Chondrocyte (in vitro differentiated cells): ENCODE measurements at regions not wholly inside any gene's neighbourhood (a gene's known extent, or its start where the extent isn't known, plus 50 kb on each side); places are given as distances from the start of the nearest gene placed in this dataset.

ENCODE experiments used
- DNase-seq: peaks from one replicate; pipeline ENCODE4 v3.0.0; 2021; ENCODE audit warnings: mixed read lengths, low spot score
- H3K27ac Mint-ChIP-seq: one replicate; pipeline ENCODE4 v1.8.0; 2021; ENCODE audit warnings: mild to moderate bottlenecking, moderate library complexity, mixed read lengths; ENCODE audit not compliant: unreplicated experiment
- H3K27me3 Mint-ChIP-seq: 2 replicates; pipeline ENCODE4 v1.8.0; 2021; ENCODE audit warnings: low read depth, mixed read lengths
- H3K36me3 Mint-ChIP-seq: 2 replicates; pipeline ENCODE4 v1.8.0; 2021; ENCODE audit warnings: low read depth, mixed read lengths
- H3K4me1 Mint-ChIP-seq: 2 replicates; pipeline ENCODE4 v1.8.0; 2021; ENCODE audit warnings: low read depth, mild to moderate bottlenecking, mixed read lengths
- H3K4me3 Mint-ChIP-seq: one replicate; pipeline ENCODE4 v1.8.0; 2021; ENCODE audit warnings: mild to moderate bottlenecking, moderate library complexity, mixed read lengths; ENCODE audit not compliant: unreplicated experiment
- H3K9me3 Mint-ChIP-seq: 2 replicates; pipeline ENCODE4 v1.8.0; 2021; ENCODE audit warnings: low read depth, mixed read lengths
- CTCF ChIP-seq: fragments of 200-600 bp; sonication (generic); IDR thresholded peaks from 2 replicates; pipeline ENCODE4 v1.5.0; 2021; ENCODE audit warnings: antibody characterized with exemption, mild to moderate bottlenecking, moderate library complexity

GRCh38 chr2:16396171-16396570 lies 269.5 kb downstream of the CYRIA start:
- Mint-ChIP-seq H3K27me3 (peaks cover 8% of the 10 kb centered on the region), H3K4me1 (no peaks in the 10 kb centered on the region), H3K9me3 (no peaks in the 10 kb centered on the region), H3K4me3 (no peak overlapping the region), H3K27ac (no peak overlapping the region), H3K36me3 (no peaks in the 10 kb centered on the region)
- DNase-seq: no peak
- no peak for TF ChIP-seq CTCF

- Mint-ChIP-seq H3K4me1 (no peaks in the 10 kb centered on the region), H3K27ac (no peak overlapping the region), H3K9me3 (no peaks in the 10 kb centered on the region), H3K4me3 (no peak overlapping the region), H3K36me3 (no peaks in the 10 kb centered on the region), H3K27me3 (peaks cover 8% of the 10 kb centered on the region)
- no peak for TF ChIP-seq CTCF
- DNase-seq: no peak
Measured at GRCh38 chr2:16395601-16396000, 270.0 kb downstream of the CYRIA start.

- H3K27ac Mint-ChIP-seq: no peak overlapping the region
- no peaks in the 10 kb centered on the region for H3K9me3 Mint-ChIP-seq
- TF ChIP-seq CTCF: no peak
- DNase-seq: no peak
- H3K36me3 Mint-ChIP-seq: no peaks in the 10 kb centered on the region
- H3K27me3 Mint-ChIP-seq: peaks cover 8% of the 10 kb centered on the region
- no peak overlapping the region for H3K4me3 Mint-ChIP-seq
- H3K4me1 Mint-ChIP-seq: no peaks in the 10 kb centered on the region
Measured at GRCh38 chr2:16394986-16395550, 270.6 kb downstream of the CYRIA start.

- DNase-seq: no peak
- no peaks in the 10 kb centered on the region for H3K4me1 Mint-ChIP-seq
- TF ChIP-seq CTCF: no peak
- no peak overlapping the region for H3K27ac Mint-ChIP-seq
- H3K9me3 Mint-ChIP-seq: no peaks in the 10 kb centered on the region
- no peaks in the 10 kb centered on the region for H3K36me3 Mint-ChIP-seq
- no peak overlapping the region for H3K4me3 Mint-ChIP-seq
- H3K27me3 Mint-ChIP-seq: peaks cover 8% of the 10 kb centered on the region
Measured at GRCh38 chr2:16394072-16394985, 271.3 kb downstream of the CYRIA start.

GRCh38 chr2:16393500-16394071 lies 272.0 kb downstream of the CYRIA start:
- Mint-ChIP-seq H3K36me3 (no peaks in the 10 kb centered on the region), H3K27me3 (peaks cover 8% of the 10 kb centered on the region), H3K27ac (no peak overlapping the region), H3K4me1 (no peaks in the 10 kb centered on the region), H3K4me3 (no peak overlapping the region), H3K9me3 (no peaks in the 10 kb centered on the region)
- no peak for TF ChIP-seq CTCF
- no peak for DNase-seq
